HEK293 (cell line): ENCODE measurements at regions not wholly inside any gene's neighbourhood (a gene's known extent, or its start where the extent isn't known, plus 50 kb on each side); places are given as distances from the start of the nearest gene placed in this dataset.

Source experiments
- CTCF ChIA-PET: fragments of 350-600 bp; formaldehyde crosslinking; extraction: SDS; loops from one replicate; lab custom pipeline; 2021; ENCODE audit warnings: antibody characterized with exemption; lab: Yijun Ruan, JAX
- POLR2A ChIA-PET: fragments of 300-600 bp; formaldehyde crosslinking; extraction: SDS; loops from one replicate; lab custom pipeline; 2020; ENCODE audit warnings: antibody characterized with exemption, inconsistent platforms; lab: Yijun Ruan, JAX
- H3K27ac ChIP-seq: fragments of 200-500 bp; sonication (Bioruptor generic); 2 replicates; pipeline ENCODE4 v1.5.1; 2014; ENCODE audit warnings: low read depth, low read length, control low read depth, inconsistent platforms; ENCODE audit errors: extremely low read depth
- H3K36me3 ChIP-seq, 2 experiments: fragments of 200-500 bp in 1 of 2; sonication (Bioruptor generic) in 1 of 2; 1 replicate in 1 of 2; 2 replicates in 1 of 2; pipeline ENCODE4 v1.5.1; 2014 to 2017; ENCODE audit warnings: inconsistent platforms in 2 of 2, low read length in 2 of 2; ENCODE audit not compliant: control insufficient read depth in 2 of 2, insufficient read depth in 1 of 2
- H3K4me1 ChIP-seq: fragments of 200-500 bp; sonication (Bioruptor generic); 2 replicates; pipeline ENCODE4 v1.5.1; 2014; ENCODE audit warnings: mild to moderate bottlenecking, low read length, inconsistent platforms; ENCODE audit not compliant: control insufficient read depth, insufficient read depth
- H3K4me3 ChIP-seq: 2 replicates; pipeline ENCODE4 v1.5.1; 2011; ENCODE audit warnings: low read depth, mild to moderate bottlenecking, control low read depth, low read length, moderate library complexity
- H3K9me3 ChIP-seq: fragments of 200-500 bp; sonication (Bioruptor generic); 2 replicates; pipeline ENCODE4 v1.5.1; 2014; ENCODE audit warnings: low read depth, low read length, inconsistent platforms; ENCODE audit not compliant: control insufficient read depth, insufficient read depth
- FEZF1 ChIP-seq: fragments of 450-650 bp; formaldehyde crosslinking; IDR thresholded peaks from 2 replicates; pipeline ENCODE4 v1.5.1; 2016; ENCODE audit warnings: missing biosample characterization, missing genetic modification characterization
- MEIS1 ChIP-seq: sonication (generic); formaldehyde crosslinking; IDR thresholded peaks from 2 replicates; pipeline ENCODE4 v1.8.1; 2022; ENCODE audit warnings: missing genetic modification reagents, mild to moderate bottlenecking, borderline replicate concordance
- PRDM1 ChIP-seq: fragments of 450-650 bp; formaldehyde crosslinking; IDR thresholded peaks from 2 replicates; pipeline ENCODE4; 2016; ENCODE audit warnings: missing biosample characterization, missing genetic modification characterization
- REPIN1 ChIP-seq: fragments of 450-650 bp; formaldehyde crosslinking; IDR thresholded peaks from 2 replicates; pipeline ENCODE4 v1.5.1; 2017; ENCODE audit warnings: missing biosample characterization, missing genetic modification characterization, low read depth
- SCRT2 ChIP-seq: fragments of 450-650 bp; formaldehyde crosslinking; IDR thresholded peaks from 2 replicates; pipeline ENCODE4 v1.5.1; 2016; ENCODE audit warnings: missing biosample characterization, missing genetic modification characterization
- SP3 ChIP-seq: fragments of 450-650 bp; formaldehyde crosslinking; IDR thresholded peaks from 2 replicates; pipeline ENCODE4 v1.5.1; 2016; ENCODE audit warnings: missing biosample characterization, missing genetic modification characterization
- ZBTB17 ChIP-seq: fragments of 450-650 bp; formaldehyde crosslinking; IDR thresholded peaks from 2 replicates; pipeline ENCODE4 v1.5.1; 2016; ENCODE audit warnings: missing biosample characterization, missing genetic modification characterization
- ZBTB48 ChIP-seq: fragments of 450-650 bp; formaldehyde crosslinking; IDR thresholded peaks from 2 replicates; pipeline ENCODE4 v1.5.1; 2016; ENCODE audit warnings: missing biosample characterization, missing genetic modification characterization
- ZNF175 ChIP-seq: fragments of 450-650 bp; formaldehyde crosslinking; IDR thresholded peaks from 2 replicates; pipeline ENCODE4 v1.5.1; 2016; ENCODE audit warnings: missing biosample characterization, missing genetic modification characterization
- ZNF214 ChIP-seq: fragments of 450-650 bp; formaldehyde crosslinking; IDR thresholded peaks from 2 replicates; pipeline ENCODE4 v1.5.1; 2017; ENCODE audit warnings: missing biosample characterization, mild to moderate bottlenecking, missing genetic modification characterization, borderline replicate concordance
- ZNF324 ChIP-seq: fragments of 450-650 bp; formaldehyde crosslinking; IDR thresholded peaks from 2 replicates; pipeline ENCODE4 v1.5.1; 2016; ENCODE audit warnings: missing biosample characterization, missing genetic modification characterization
- ZNF529 ChIP-seq: fragments of 450-650 bp; formaldehyde crosslinking; IDR thresholded peaks from 2 replicates; pipeline ENCODE4 v1.5.1; 2017; ENCODE audit warnings: missing genetic modification characterization, missing biosample characterization; ENCODE audit not compliant: insufficient replicate concordance
- ZNF544 ChIP-seq: fragments of 450-650 bp; formaldehyde crosslinking; IDR thresholded peaks from 2 replicates; pipeline ENCODE4 v1.5.0; 2017; ENCODE audit warnings: missing biosample characterization, missing genetic modification characterization
- ZNF548 ChIP-seq: fragments of 450-650 bp; formaldehyde crosslinking; IDR thresholded peaks from 2 replicates; pipeline ENCODE4 v1.5.1; 2016; ENCODE audit warnings: missing biosample characterization, missing genetic modification characterization
- ZNF555 ChIP-seq: fragments of 450-650 bp; formaldehyde crosslinking; conservative IDR thresholded peaks from 2 replicates; pipeline ENCODE4 v1.5.1; 2017; ENCODE audit warnings: missing biosample characterization, mild to moderate bottlenecking, missing genetic modification characterization, inconsistent platforms
- ZNF610 ChIP-seq: fragments of 450-650 bp; formaldehyde crosslinking; IDR thresholded peaks from 2 replicates; pipeline ENCODE4 v1.5.1; 2016; ENCODE audit warnings: missing biosample characterization, missing genetic modification characterization, borderline replicate concordance
- ZNF768 ChIP-seq: fragments of 450-650 bp; formaldehyde crosslinking; IDR thresholded peaks from 2 replicates; pipeline ENCODE4 v1.5.1; 2018; ENCODE audit warnings: missing biosample characterization, mild to moderate bottlenecking, missing genetic modification characterization
- ZNF792 ChIP-seq: fragments of 450-650 bp; formaldehyde crosslinking; IDR thresholded peaks from 2 replicates; pipeline ENCODE4 v1.5.1; 2016; ENCODE audit warnings: missing biosample characterization, missing genetic modification characterization
- TF ChIP-seq, protein P1 (sequence below): fragments of 450-650 bp; formaldehyde crosslinking; IDR thresholded peaks from 2 replicates; pipeline ENCODE4 v1.5.1; 2016; ENCODE audit warnings: missing biosample characterization, missing genetic modification characterization, borderline replicate concordance
- TF ChIP-seq, protein P2 (sequence below): fragments of 450-650 bp; formaldehyde crosslinking; IDR thresholded peaks from 2 replicates; pipeline ENCODE4 v1.5.1; 2016; ENCODE audit warnings: missing biosample characterization, missing genetic modification characterization, borderline replicate concordance
- TF ChIP-seq, protein P3 (sequence below): fragments of 450-650 bp; formaldehyde crosslinking; IDR thresholded peaks from 2 replicates; pipeline ENCODE4 v1.5.1; 2016; ENCODE audit warnings: missing biosample characterization, missing genetic modification characterization
- TF ChIP-seq, protein P4 (sequence below): fragments of 450-650 bp; formaldehyde crosslinking; IDR thresholded peaks from 2 replicates; pipeline ENCODE4 v1.5.0; 2017; ENCODE audit warnings: missing biosample characterization, missing genetic modification characterization, borderline replicate concordance

DNA sequence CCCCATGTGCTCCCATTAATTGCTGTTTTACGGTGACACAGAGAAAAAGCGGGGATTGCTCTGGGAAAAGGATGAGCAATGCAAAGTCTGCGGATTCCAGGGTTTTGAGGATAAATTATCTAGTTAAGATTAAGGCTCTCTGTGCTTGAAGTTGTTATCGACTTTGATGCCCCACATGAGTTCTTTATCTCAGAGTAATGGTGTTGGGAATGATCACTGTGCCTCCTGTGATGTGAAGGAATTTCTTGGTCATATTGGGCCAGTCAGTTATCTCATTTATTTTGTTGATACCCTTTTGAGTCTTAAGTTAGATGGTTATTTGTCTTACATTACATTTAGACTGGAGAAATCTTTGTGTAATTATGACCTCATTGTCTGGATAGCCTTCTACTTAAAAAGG lies 184.6 kb upstream of the MEX3C start:
- no peak overlapping the region for H3K4me3 ChIP-seq
- no peak for TF ChIP-seq ZNF544 (tag by site-specific recombination)
- TF ChIP-seq, protein P1, sequence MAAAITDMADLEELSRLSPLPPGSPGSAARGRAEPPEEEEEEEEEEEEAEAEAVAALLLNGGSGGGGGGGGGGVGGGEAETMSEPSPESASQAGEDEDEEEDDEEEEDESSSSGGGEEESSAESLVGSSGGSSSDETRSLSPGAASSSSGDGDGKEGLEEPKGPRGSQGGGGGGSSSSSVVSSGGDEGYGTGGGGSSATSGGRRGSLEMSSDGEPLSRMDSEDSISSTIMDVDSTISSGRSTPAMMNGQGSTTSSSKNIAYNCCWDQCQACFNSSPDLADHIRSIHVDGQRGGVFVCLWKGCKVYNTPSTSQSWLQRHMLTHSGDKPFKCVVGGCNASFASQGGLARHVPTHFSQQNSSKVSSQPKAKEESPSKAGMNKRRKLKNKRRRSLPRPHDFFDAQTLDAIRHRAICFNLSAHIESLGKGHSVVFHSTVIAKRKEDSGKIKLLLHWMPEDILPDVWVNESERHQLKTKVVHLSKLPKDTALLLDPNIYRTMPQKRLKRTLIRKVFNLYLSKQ (tag by site-specific recombination), result no peak
- no peak for TF ChIP-seq ZBTB48 (tag by site-specific recombination)
- no peak for TF ChIP-seq MEIS1 (CRISPR knock-in tag)
- TF ChIP-seq SCRT2 (tag by site-specific recombination), result no peak
- TF ChIP-seq, protein P2, sequence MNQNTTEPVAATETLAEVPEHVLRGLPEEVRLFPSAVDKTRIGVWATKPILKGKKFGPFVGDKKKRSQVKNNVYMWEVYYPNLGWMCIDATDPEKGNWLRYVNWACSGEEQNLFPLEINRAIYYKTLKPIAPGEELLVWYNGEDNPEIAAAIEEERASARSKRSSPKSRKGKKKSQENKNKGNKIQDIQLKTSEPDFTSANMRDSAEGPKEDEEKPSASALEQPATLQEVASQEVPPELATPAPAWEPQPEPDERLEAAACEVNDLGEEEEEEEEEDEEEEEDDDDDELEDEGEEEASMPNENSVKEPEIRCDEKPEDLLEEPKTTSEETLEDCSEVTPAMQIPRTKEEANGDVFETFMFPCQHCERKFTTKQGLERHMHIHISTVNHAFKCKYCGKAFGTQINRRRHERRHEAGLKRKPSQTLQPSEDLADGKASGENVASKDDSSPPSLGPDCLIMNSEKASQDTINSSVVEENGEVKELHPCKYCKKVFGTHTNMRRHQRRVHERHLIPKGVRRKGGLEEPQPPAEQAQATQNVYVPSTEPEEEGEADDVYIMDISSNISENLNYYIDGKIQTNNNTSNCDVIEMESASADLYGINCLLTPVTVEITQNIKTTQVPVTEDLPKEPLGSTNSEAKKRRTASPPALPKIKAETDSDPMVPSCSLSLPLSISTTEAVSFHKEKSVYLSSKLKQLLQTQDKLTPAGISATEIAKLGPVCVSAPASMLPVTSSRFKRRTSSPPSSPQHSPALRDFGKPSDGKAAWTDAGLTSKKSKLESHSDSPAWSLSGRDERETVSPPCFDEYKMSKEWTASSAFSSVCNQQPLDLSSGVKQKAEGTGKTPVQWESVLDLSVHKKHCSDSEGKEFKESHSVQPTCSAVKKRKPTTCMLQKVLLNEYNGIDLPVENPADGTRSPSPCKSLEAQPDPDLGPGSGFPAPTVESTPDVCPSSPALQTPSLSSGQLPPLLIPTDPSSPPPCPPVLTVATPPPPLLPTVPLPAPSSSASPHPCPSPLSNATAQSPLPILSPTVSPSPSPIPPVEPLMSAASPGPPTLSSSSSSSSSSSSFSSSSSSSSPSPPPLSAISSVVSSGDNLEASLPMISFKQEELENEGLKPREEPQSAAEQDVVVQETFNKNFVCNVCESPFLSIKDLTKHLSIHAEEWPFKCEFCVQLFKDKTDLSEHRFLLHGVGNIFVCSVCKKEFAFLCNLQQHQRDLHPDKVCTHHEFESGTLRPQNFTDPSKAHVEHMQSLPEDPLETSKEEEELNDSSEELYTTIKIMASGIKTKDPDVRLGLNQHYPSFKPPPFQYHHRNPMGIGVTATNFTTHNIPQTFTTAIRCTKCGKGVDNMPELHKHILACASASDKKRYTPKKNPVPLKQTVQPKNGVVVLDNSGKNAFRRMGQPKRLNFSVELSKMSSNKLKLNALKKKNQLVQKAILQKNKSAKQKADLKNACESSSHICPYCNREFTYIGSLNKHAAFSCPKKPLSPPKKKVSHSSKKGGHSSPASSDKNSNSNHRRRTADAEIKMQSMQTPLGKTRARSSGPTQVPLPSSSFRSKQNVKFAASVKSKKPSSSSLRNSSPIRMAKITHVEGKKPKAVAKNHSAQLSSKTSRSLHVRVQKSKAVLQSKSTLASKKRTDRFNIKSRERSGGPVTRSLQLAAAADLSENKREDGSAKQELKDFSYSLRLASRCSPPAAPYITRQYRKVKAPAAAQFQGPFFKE, result no peak
- no peak for TF ChIP-seq ZNF768 (tag by site-specific recombination)
- no peak for TF ChIP-seq ZNF548
- TF ChIP-seq, protein P3, sequence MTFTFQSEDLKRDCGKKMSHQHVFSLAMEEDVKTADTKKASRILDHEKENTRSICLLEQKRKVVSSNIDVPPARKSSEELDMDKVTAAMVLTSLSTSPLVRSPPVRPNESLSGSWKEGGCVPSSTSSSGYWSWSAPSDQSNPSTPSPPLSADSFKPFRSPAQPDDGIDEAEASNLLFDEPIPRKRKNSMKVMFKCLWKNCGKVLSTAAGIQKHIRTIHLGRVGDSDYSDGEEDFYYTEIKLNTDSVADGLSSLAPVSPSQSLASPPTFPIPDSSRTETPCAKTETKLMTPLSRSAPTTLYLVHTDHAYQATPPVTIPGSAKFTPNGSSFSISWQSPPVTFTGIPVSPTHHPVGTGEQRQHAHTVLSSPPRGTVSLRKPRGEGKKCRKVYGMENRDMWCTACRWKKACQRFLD (tag by site-specific recombination), result no peak
- TF ChIP-seq FEZF1 (tag by site-specific recombination), result no peak
- TF ChIP-seq, all 188 proteins: peak for 0
- no peaks in the 10 kb centered on the region for H3K36me3 ChIP-seq
- ChIA-PET POLR2A (no interaction called here), CTCF (interaction anchor here (0.6 to 0.9 kb wide), 2 partner anchors 9 to 176 kb away, joined by 3 read pairs; no protein-coding TSS in a partner anchor)
- no peaks in the 10 kb centered on the region for H3K4me1 ChIP-seq
- no peaks in the 10 kb centered on the region for H3K9me3 ChIP-seq
- no peak overlapping the region for H3K27ac ChIP-seq

DNA sequence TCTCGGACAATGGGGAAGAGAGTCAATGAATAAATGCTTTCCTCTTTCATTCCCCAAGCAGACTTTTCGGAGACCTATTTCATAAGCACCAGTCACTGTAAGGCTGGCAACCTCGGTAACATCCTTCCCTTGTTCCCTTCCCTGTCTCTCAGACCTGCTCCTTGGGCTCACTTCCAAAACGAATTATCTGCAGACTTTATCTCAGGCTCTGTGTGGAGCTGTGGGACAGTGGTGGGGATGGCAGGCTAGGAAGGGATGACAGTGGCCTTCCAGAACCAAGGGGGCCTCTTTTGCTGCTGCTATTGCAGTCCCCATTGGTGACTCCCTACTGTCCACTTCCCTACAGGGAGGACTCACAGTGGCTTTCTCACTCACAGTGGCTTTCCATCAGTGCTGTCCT lies 185.6 kb upstream of the MEX3C start:
- H3K9me3 ChIP-seq, result no peaks in the 10 kb centered on the region
- TF ChIP-seq, protein P4, sequence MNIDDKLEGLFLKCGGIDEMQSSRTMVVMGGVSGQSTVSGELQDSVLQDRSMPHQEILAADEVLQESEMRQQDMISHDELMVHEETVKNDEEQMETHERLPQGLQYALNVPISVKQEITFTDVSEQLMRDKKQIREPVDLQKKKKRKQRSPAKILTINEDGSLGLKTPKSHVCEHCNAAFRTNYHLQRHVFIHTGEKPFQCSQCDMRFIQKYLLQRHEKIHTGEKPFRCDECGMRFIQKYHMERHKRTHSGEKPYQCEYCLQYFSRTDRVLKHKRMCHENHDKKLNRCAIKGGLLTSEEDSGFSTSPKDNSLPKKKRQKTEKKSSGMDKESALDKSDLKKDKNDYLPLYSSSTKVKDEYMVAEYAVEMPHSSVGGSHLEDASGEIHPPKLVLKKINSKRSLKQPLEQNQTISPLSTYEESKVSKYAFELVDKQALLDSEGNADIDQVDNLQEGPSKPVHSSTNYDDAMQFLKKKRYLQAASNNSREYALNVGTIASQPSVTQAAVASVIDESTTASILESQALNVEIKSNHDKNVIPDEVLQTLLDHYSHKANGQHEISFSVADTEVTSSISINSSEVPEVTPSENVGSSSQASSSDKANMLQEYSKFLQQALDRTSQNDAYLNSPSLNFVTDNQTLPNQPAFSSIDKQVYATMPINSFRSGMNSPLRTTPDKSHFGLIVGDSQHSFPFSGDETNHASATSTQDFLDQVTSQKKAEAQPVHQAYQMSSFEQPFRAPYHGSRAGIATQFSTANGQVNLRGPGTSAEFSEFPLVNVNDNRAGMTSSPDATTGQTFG (tag by site-specific recombination), result no peak
- TF ChIP-seq ZNF792 (tag by site-specific recombination) (no peak), ZNF214 (tag by site-specific recombination) (no peak), SP3 (tag by site-specific recombination) (no peak), ZNF555 (tag by site-specific recombination) (no peak), ZBTB17 (tag by site-specific recombination) (no peak), ZNF175 (tag by site-specific recombination) (no peak), ZNF610 (tag by site-specific recombination) (no peak), ZNF529 (tag by site-specific recombination) (no peak), PRDM1 (tag by site-specific recombination) (no peak), ZNF324 (tag by site-specific recombination) (no peak), REPIN1 (tag by site-specific recombination) (no peak), FEZF1 (tag by site-specific recombination) (no peak)
- no peaks in the 10 kb centered on the region for H3K36me3 ChIP-seq
- no peak overlapping the region for H3K4me3 ChIP-seq
- no peak overlapping the region for H3K27ac ChIP-seq
- no peaks in the 10 kb centered on the region for H3K4me1 ChIP-seq
- ChIA-PET POLR2A (no interaction called here), CTCF (interaction anchor here (0.7 to 2.6 kb wide), 6 partner anchors 10 to 106 kb away, joined by 3 to 21 read pairs (median 3); no protein-coding TSS in a partner anchor)
